Endothelial cell of umbilical vein (primary cell): ENCODE measurements at regions not wholly inside any gene's neighbourhood (a gene's known extent, or its start where the extent isn't known, plus 50 kb on each side); places are given as distances from the start of the nearest gene placed in this dataset.

Experiments used
- BruUV-seq: library from RNA; stranded (reverse); fragments of 400-500 nt; replicated peaks from 2 replicates; lab custom pipeline; 2021; lab: Mats Ljungman, UMichigan
- CTCF ChIA-PET: fragments of 300-600, 350-600 bp; sonication (Branson Sonifier 250); formaldehyde crosslinking; loops from one replicate; lab custom pipeline; 2021; ENCODE audit warnings: antibody characterized with exemption, inconsistent platforms; lab: Charles Lee
- POLR2A ChIA-PET: fragments of 300-600, 350-600 bp; sonication (Branson Sonifier 250); formaldehyde crosslinking; loops from one replicate; lab custom pipeline; 2021; ENCODE audit warnings: antibody characterized with exemption, inconsistent platforms; lab: Charles Lee
- DNase-seq: peaks from one replicate; pipeline ENCODE4 v3.0.0-alpha.2; 2011; ENCODE audit warnings: low read depth, low spot score
- FAIRE-seq: peaks from 2 replicates; lab custom pipeline; 2011; peaks lifted over from hg19 to GRCh38; lab: Jason Lieb, UNC
- H2AFZ ChIP-seq: 2 replicates; pipeline ENCODE4 v1.6.0; 2012; ENCODE audit warnings: low read depth, low read length, control low read depth, inconsistent platforms
- H3K27ac ChIP-seq: 2 replicates; pipeline ENCODE4 v1.5.1; 2011; ENCODE audit warnings: low read depth, mild to moderate bottlenecking, control low read depth, low read length, moderate library complexity; ENCODE audit not compliant: insufficient read depth
- H3K27me3 ChIP-seq, 2 experiments: 2 replicates each; pipeline versions ENCODE4 v1.6.0 to v1.6.1; 2011; ENCODE audit warnings: low read length in 2 of 2, mixed read lengths in 1 of 2; ENCODE audit not compliant: control insufficient read depth in 2 of 2, insufficient read depth in 2 of 2
- H3K36me3 ChIP-seq, 2 experiments: 2 replicates in 1 of 2; 3 replicates in 1 of 2; pipeline ENCODE4 v1.5.1; 2011; ENCODE audit warnings: low read length in 2 of 2, mild to moderate bottlenecking in 1 of 2, moderate library complexity in 1 of 2; ENCODE audit not compliant: control insufficient read depth in 2 of 2, insufficient read depth in 2 of 2; ENCODE audit errors: extremely low read depth in 1 of 2
- H3K4me1 ChIP-seq: 3 replicates; pipeline ENCODE4 v1.5.1; 2011; ENCODE audit warnings: mild to moderate bottlenecking, low read length; ENCODE audit not compliant: control insufficient read depth, insufficient read depth; ENCODE audit errors: extremely low read depth
- H3K4me2 ChIP-seq: 2 replicates; pipeline ENCODE4 v1.6.1; 2011; ENCODE audit warnings: low read length, control low read depth, mixed read lengths; ENCODE audit not compliant: insufficient read depth
- H3K4me3 ChIP-seq, 3 experiments: fragments of 200-600 bp in 1 of 3; sonication (generic), shearing (Covaris generic) in 1 of 3; replicated peaks in 1 of 3; 2 replicates each; pipeline ENCODE4 v1.5.1; 2011 to 2016; ENCODE audit warnings: control low read depth in 3 of 3, low read length in 3 of 3, mild to moderate bottlenecking in 2 of 3, inconsistent platforms in 1 of 3, low read depth in 1 of 3, moderate library complexity in 1 of 3; ENCODE audit not compliant: insufficient read depth in 1 of 3
- H3K79me2 ChIP-seq: 2 replicates; pipeline ENCODE4 v1.6.0; 2012; ENCODE audit warnings: low read length, inconsistent platforms; ENCODE audit not compliant: control insufficient read depth, insufficient read depth
- H3K9ac ChIP-seq: replicated peaks from 2 replicates; pipeline ENCODE3; 2011; ENCODE audit warnings: low read length, control low read depth; ENCODE audit not compliant: insufficient read depth; ENCODE audit errors: extremely low read depth
- H3K9me1 ChIP-seq: replicated peaks from 3 replicates; pipeline ENCODE4 v1.6.0; 2011; ENCODE audit warnings: mild to moderate bottlenecking, low read length; ENCODE audit not compliant: control insufficient read depth, insufficient read depth; ENCODE audit errors: extremely low read depth
- H3K9me3 ChIP-seq: replicated peaks from 2 replicates; pipeline ENCODE4 v1.5.1; 2012; ENCODE audit warnings: low read length, inconsistent platforms; ENCODE audit not compliant: control insufficient read depth, insufficient read depth
- H4K20me1 ChIP-seq: replicated peaks from 2 replicates; pipeline ENCODE3; 2011; ENCODE audit warnings: mild to moderate bottlenecking, low read length; ENCODE audit not compliant: control insufficient read depth, insufficient read depth; ENCODE audit errors: extremely low read depth
- EZH2 ChIP-seq: IDR thresholded peaks from 2 replicates; pipeline ENCODE4 v1.6.1; 2012; ENCODE audit warnings: borderline replicate concordance, low read depth, mild to moderate bottlenecking, moderate library complexity, low read length, inconsistent platforms; ENCODE audit not compliant: severe bottlenecking
- FOS ChIP-seq: IDR thresholded peaks from 2 replicates; pipeline ENCODE4 v1.6.1; 2011; ENCODE audit warnings: mild to moderate bottlenecking, low read length, moderate library complexity, borderline replicate concordance; ENCODE audit not compliant: insufficient read depth
- GATA2 ChIP-seq: IDR thresholded peaks from 2 replicates; pipeline ENCODE4 v1.7.0; 2011; ENCODE audit warnings: low read depth, mild to moderate bottlenecking, moderate library complexity, mixed read lengths, low read length; ENCODE audit not compliant: insufficient read length, insufficient read depth
- JUN ChIP-seq: IDR thresholded peaks from 2 replicates; pipeline ENCODE4 v1.6.1; 2011; ENCODE audit warnings: borderline replicate concordance, low read depth; ENCODE audit not compliant: insufficient read length, insufficient read depth
- MAX ChIP-seq: IDR thresholded peaks from 2 replicates; pipeline ENCODE4 v1.6.1; 2011; ENCODE audit not compliant: insufficient read depth, insufficient read length
- MYC ChIP-seq: IDR thresholded peaks from one replicate; pipeline ENCODE4 v1.6.1; 2011; ENCODE audit warnings: mild to moderate bottlenecking, low read depth, low read length
- POLR2A ChIP-seq: IDR thresholded peaks from 2 replicates; pipeline ENCODE4 v1.6.1; 2012; ENCODE audit warnings: low read depth, mild to moderate bottlenecking, control low read depth, low read length
- POLR2AphosphoS5 ChIP-seq: IDR thresholded peaks from 2 replicates; pipeline ENCODE4 v1.6.1; 2012; ENCODE audit warnings: low read depth, mild to moderate bottlenecking, control low read depth, low read length, moderate library complexity; ENCODE audit not compliant: insufficient read depth
- dilution Hi-C: fragments of 300-500 bp; cut with MboI; formaldehyde crosslinking; loops from one replicate; pipeline ENCODE4 v1.15.0; 2019; ENCODE audit warnings: low sequenced_read_pairs; ENCODE audit not compliant: extremely low pct_ligation_motif_present
- intact Hi-C: fragments of 100-400 bp; cut with micrococcal nuclease; formaldehyde crosslinking; loops from one replicate; pipeline ENCODE4 v1.10.0; 2022
- TF ChIP-seq, protein P1 (sequence below), 2 donors: IDR thresholded peaks; 1 replicate in 1 of 2; 2 replicates in 1 of 2; pipeline ENCODE4 v1.5.1; 2011; ENCODE audit warnings: low read length in 2 of 2, mild to moderate bottlenecking in 2 of 2, moderate library complexity in 2 of 2, control low read depth in 1 of 2, inconsistent platforms in 1 of 2, low read depth in 1 of 2; ENCODE audit not compliant: insufficient read depth in 1 of 2; ENCODE audit errors: extremely low read depth in 1 of 2

GRCh38 chr6:120282005-120282404, 932.4 kb upstream of the MAN1A1 start:
- POLR2A ChIA-PET, result no interaction called here
- intact Hi-C loops, result no loop called here

More at GRCh38 chr6:120282005-120282404, 932.4 kb upstream of the MAN1A1 start:
- Histone ChIP-seq H3K27ac (no peak overlapping the region), H2AFZ (no peak overlapping the region), H3K4me3 (no peak overlapping the region), H3K9me3 (no peaks in the 10 kb centered on the region), H3K4me1 (no peaks in the 10 kb centered on the region), H3K4me2 (no peak overlapping the region), H3K79me2 (no peaks in the 10 kb centered on the region), H3K27me3 (no peaks in the 10 kb centered on the region), H3K9ac (no peak overlapping the region), H3K36me3 (no peaks in the 10 kb centered on the region), H4K20me1 (no peaks in the 10 kb centered on the region), H3K9me1 (no peaks in the 10 kb centered on the region)
- FAIRE-seq (no peak), DNase-seq (no peak)
- no TSS peak for BruUV-seq
- dilution Hi-C loops, result no loop called here
- no peak for TF ChIP-seq EZH2
- TF ChIP-seq MAX, result no peak
- TF ChIP-seq, protein P1, sequence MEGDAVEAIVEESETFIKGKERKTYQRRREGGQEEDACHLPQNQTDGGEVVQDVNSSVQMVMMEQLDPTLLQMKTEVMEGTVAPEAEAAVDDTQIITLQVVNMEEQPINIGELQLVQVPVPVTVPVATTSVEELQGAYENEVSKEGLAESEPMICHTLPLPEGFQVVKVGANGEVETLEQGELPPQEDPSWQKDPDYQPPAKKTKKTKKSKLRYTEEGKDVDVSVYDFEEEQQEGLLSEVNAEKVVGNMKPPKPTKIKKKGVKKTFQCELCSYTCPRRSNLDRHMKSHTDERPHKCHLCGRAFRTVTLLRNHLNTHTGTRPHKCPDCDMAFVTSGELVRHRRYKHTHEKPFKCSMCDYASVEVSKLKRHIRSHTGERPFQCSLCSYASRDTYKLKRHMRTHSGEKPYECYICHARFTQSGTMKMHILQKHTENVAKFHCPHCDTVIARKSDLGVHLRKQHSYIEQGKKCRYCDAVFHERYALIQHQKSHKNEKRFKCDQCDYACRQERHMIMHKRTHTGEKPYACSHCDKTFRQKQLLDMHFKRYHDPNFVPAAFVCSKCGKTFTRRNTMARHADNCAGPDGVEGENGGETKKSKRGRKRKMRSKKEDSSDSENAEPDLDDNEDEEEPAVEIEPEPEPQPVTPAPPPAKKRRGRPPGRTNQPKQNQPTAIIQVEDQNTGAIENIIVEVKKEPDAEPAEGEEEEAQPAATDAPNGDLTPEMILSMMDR (IDR thresholded peaks at IDR 0.05; ENCODE audit: extremely low read depth in 1 of 2, insufficient read depth in 1 of 2, low read depth in 1 of 2, low read length in 2 of 2), result no peak
- no peak for TF ChIP-seq FOS
- TF ChIP-seq POLR2A, result no peak
- no peak for TF ChIP-seq GATA2
- no peak for TF ChIP-seq MYC
- TF ChIP-seq JUN, result no peak
- no peak for TF ChIP-seq POLR2AphosphoS5
- CTCF ChIA-PET, result no interaction called here
